Muscle layer of colon (tissue), 2 donors: ENCODE measurements at regions not wholly inside any gene's neighbourhood (a gene's known extent, or its start where the extent isn't known, plus 50 kb on each side); places are given as distances from the start of the nearest gene placed in this dataset.
"Not testable (repeated sequence)": the region's sequence is repeated elsewhere in the genome, so short reads cannot be mapped to it uniquely, and the experiment has no call there.

ENCODE experiments used
- H3K27ac ChIP-seq: one replicate; pipeline ENCODE4 v1.7.0; 2013; ENCODE audit warnings: low read depth, mild to moderate bottlenecking, low read length, moderate library complexity
- H3K27me3 ChIP-seq, 2 donors: one replicate each; pipeline ENCODE4 v1.7.0; 2013; ENCODE audit warnings: low read length in 2 of 2, mild to moderate bottlenecking in 2 of 2; ENCODE audit not compliant: insufficient read depth in 2 of 2, control insufficient read depth in 1 of 2
- H3K36me3 ChIP-seq: one replicate; pipeline ENCODE4 v1.7.0; 2013; ENCODE audit warnings: mild to moderate bottlenecking, low read length; ENCODE audit not compliant: insufficient read depth
- H3K4me1 ChIP-seq: one replicate; pipeline ENCODE4 v1.7.0; 2013; ENCODE audit warnings: mild to moderate bottlenecking, low read length; ENCODE audit not compliant: insufficient read depth
- H3K4me3 ChIP-seq, 2 donors: one replicate each; pipeline ENCODE4 v1.7.0; 2013; ENCODE audit warnings: low read length in 2 of 2, low read depth in 1 of 2, mild to moderate bottlenecking in 1 of 2, moderate library complexity in 1 of 2
- H3K9ac ChIP-seq: one replicate; pipeline ENCODE4 v1.7.0; 2013; ENCODE audit warnings: low read length
- H3K9me3 ChIP-seq: one replicate; pipeline ENCODE4 v1.7.0; 2013; ENCODE audit warnings: mild to moderate bottlenecking, low read length
- donor health status: abdominal sarcoma.
- donor health status: Adenocarcinoma of cecum.

GRCh38 chr3:20543535-20544226 lies 357.7 kb upstream of the SGO1 start:
- no peak overlapping the region for H3K9ac ChIP-seq
- H3K4me1 ChIP-seq, result no peaks in the 10 kb centered on the region
- H3K36me3 ChIP-seq, result no peaks in the 10 kb centered on the region
- no peak overlapping the region for H3K4me3 ChIP-seq
- H3K9me3 ChIP-seq, result no peaks in the 10 kb centered on the region
- H3K27me3 ChIP-seq, result no peaks in the 10 kb centered on the region
- no peak overlapping the region for H3K27ac ChIP-seq

GRCh38 chr3:20540066-20540465 lies 354.1 kb upstream of the SGO1 start:
- Histone ChIP-seq H3K27me3 (no peaks in the 10 kb centered on the region), H3K27ac (no peak overlapping the region), H3K4me3 (no peak overlapping the region), H3K4me1 (no peaks in the 10 kb centered on the region), H3K36me3 (no peaks in the 10 kb centered on the region), H3K9me3 (no peaks in the 10 kb centered on the region), H3K9ac (no peak overlapping the region)

DNA sequence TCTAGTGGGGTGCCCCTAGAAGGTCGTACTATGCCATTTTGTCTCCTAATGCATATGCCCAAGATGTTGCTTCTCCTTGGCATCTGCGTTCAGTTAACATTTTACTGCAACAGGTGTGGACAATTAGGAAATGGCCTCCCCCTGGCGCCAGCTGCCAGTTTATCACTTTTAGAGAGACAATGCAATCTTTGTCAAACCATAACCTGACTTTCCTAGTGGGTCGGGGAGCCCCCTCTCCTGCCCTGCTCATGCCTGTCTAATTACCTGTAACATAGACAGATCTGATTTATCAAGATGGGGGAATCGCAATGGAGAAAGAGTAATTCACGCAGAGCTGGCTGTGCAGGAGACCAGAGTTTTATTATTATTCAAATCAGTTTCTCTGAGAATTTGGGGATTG lies 353.7 kb upstream of the SGO1 start:
- Histone ChIP-seq H3K27ac (no peak overlapping the region), H3K9ac (no peak overlapping the region), H3K27me3 (no peaks in the 10 kb centered on the region)

DNA sequence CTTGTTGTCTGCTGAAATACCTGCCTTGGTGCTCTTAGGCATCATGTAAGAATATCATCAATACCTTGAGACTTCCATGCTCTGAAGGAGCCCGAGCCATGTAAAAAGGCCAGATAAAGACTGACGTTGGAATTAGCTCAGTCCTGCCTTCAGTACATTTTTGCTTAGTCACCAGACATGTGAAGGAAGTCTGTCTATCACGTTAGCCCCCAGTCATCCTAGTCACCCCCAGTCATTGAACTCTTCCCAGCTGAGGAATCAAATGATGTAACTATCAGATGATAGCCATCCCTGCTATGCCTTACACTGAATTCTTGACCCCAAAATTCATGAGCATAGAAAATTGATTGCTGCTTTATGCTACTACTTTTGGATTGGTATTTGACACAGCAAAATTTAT lies 351.2 kb upstream of the SGO1 start:
- H3K9ac ChIP-seq, result no peak overlapping the region
- H3K27ac ChIP-seq, result no peak overlapping the region
- no peaks in the 10 kb centered on the region for H3K27me3 ChIP-seq
- no peak overlapping the region for H3K4me3 ChIP-seq
- H3K4me1 ChIP-seq, result no peaks in the 10 kb centered on the region
- H3K9me3 ChIP-seq, result no peaks in the 10 kb centered on the region
- no peaks in the 10 kb centered on the region for H3K36me3 ChIP-seq

More for the DNA sequence above, 353.7 kb upstream of the SGO1 start:
- no peaks in the 10 kb centered on the region for H3K9me3 ChIP-seq
- H3K4me1 ChIP-seq, result no peaks in the 10 kb centered on the region
- no peak overlapping the region for H3K4me3 ChIP-seq
- H3K36me3 ChIP-seq, result no peaks in the 10 kb centered on the region

- Histone ChIP-seq H3K9ac (no peak overlapping the region), H3K27ac (no peak overlapping the region), H3K9me3 (no peaks in the 10 kb centered on the region), H3K4me3 (no peak overlapping the region), H3K27me3 (no peaks in the 10 kb centered on the region), H3K4me1 (no peaks in the 10 kb centered on the region), H3K36me3 (no peaks in the 10 kb centered on the region)
Measured at GRCh38 chr3:20529911-20530310, 343.9 kb upstream of the SGO1 start.

GRCh38 chr3:20528180-20528770 lies 342.3 kb upstream of the SGO1 start:
- Histone ChIP-seq H3K36me3 (no peaks in the 10 kb centered on the region), H3K27ac (no peak overlapping the region), H3K27me3 (no peaks in the 10 kb centered on the region), H3K9me3 (no peaks in the 10 kb centered on the region), H3K4me1 (no peaks in the 10 kb centered on the region), H3K9ac (no peak overlapping the region), H3K4me3 (no peak overlapping the region)

DNA sequence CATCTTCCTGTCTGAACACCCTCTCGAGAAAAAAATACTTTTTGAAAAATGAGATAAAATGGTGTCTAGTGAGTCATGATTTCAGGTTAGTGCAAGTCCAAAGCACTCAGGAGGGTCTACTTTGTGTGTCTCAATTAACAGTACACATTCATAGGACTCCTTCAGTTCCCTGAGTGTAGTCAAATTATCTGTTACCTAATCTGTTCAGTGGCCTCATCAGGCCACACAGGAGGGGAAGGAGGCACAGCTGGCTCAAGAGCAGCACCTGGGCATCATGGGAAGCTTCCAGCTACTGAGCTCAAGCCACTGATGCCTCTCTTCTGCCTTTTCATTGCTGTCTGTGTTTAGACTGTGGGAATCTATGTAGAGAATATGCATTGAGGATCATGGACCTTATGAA lies 341.4 kb upstream of the SGO1 start:
- Histone ChIP-seq H3K9ac (no peak overlapping the region), H3K27ac (no peak overlapping the region), H3K4me1 (no peaks in the 10 kb centered on the region), H3K9me3 (no peaks in the 10 kb centered on the region), H3K4me3 (no peak overlapping the region), H3K36me3 (no peaks in the 10 kb centered on the region), H3K27me3 (no peaks in the 10 kb centered on the region)

- Histone ChIP-seq H3K9me3 (no peaks in the 10 kb centered on the region), H3K9ac (no peak overlapping the region), H3K27me3 (no peaks in the 10 kb centered on the region), H3K4me3 (no peak overlapping the region), H3K4me1 (no peaks in the 10 kb centered on the region), H3K27ac (no peak overlapping the region), H3K36me3 (no peaks in the 10 kb centered on the region)
Measured at GRCh38 chr3:20524328-20524727, 338.3 kb upstream of the SGO1 start.

- no peak overlapping the region for H3K27ac ChIP-seq
- no peaks in the 10 kb centered on the region for H3K9me3 ChIP-seq
- H3K4me1 ChIP-seq, result no peaks in the 10 kb centered on the region
- no peaks in the 10 kb centered on the region for H3K36me3 ChIP-seq
- H3K9ac ChIP-seq, result no peak overlapping the region
- H3K4me3 ChIP-seq, result no peak overlapping the region
- H3K27me3 ChIP-seq, result no peaks in the 10 kb centered on the region
Measured at GRCh38 chr3:20523293-20523692, 337.3 kb upstream of the SGO1 start.

- not testable (repeated sequence) for H3K4me1 ChIP-seq, H3K27ac ChIP-seq, H3K9ac ChIP-seq, H3K27me3 ChIP-seq, H3K36me3 ChIP-seq, H3K9me3 ChIP-seq, H3K4me3 ChIP-seq
Measured at GRCh38 chr3:20517316-20517715, 331.3 kb upstream of the SGO1 start.

- Histone ChIP-seq H3K27me3 (no peaks in the 10 kb centered on the region), H3K36me3 (no peaks in the 10 kb centered on the region), H3K4me3 (no peak overlapping the region), H3K27ac (no peak overlapping the region), H3K9me3 (no peaks in the 10 kb centered on the region), H3K9ac (no peak overlapping the region), H3K4me1 (no peaks in the 10 kb centered on the region)
Measured at GRCh38 chr3:20516311-20516710, 330.3 kb upstream of the SGO1 start.

DNA sequence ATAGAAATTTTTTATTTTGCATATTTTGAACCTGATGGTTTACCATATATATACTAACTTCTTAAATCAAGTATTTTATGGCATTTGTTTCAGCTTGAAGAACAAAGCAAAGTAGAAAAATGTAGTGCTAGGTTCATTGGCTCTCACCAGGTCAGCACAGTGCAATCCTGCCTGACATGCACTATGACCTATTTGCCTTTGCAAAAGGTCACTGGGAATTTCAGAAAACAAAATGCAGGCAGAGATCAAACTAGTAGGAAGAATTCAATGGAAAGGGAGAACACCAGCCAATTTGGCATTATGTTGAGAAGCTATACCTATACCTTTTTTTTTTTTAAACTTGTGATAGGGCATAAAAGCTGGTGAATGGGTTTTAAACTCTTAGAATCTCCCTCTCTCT lies 329.8 kb upstream of the SGO1 start:
- Histone ChIP-seq H3K36me3 (no peaks in the 10 kb centered on the region), H3K27ac (no peak overlapping the region), H3K27me3 (no peaks in the 10 kb centered on the region), H3K4me3 (no peak overlapping the region), H3K4me1 (no peaks in the 10 kb centered on the region), H3K9me3 (no peaks in the 10 kb centered on the region), H3K9ac (no peak overlapping the region)
